SK-N-SH (cell line): ENCODE measurements at regions not wholly inside any gene's neighbourhood (a gene's known extent, or its start where the extent isn't known, plus 50 kb on each side); places are given as distances from the start of the nearest gene placed in this dataset.

Source experiments
- CTCF ChIA-PET: fragments of 300-600, 350-600 bp; formaldehyde crosslinking; extraction: SDS; loops from one replicate; lab custom pipeline; 2021; lab: Yijun Ruan, JAX
- POLR2A ChIA-PET: fragments of 350-600 bp; sonication (Branson Sonifier 250); formaldehyde crosslinking; extraction: SDS; loops from one replicate; lab custom pipeline; 2020; ENCODE audit warnings: antibody characterized with exemption, inconsistent platforms; lab: Yijun Ruan, JAX
- DNase-seq: peaks from one replicate; pipeline ENCODE4 v3.0.0; 2012
- H2AFZ ChIP-seq: fragments of 200-600 bp; sonication (generic); 2 replicates; pipeline ENCODE4 v1.8.1; 2016; ENCODE audit warnings: antibody characterized with exemption, mild to moderate bottlenecking, low read depth
- H3F3A ChIP-seq: fragments of 200-600 bp; sonication (generic); replicated peaks from 2 replicates; pipeline ENCODE3; 2016; ENCODE audit warnings: antibody characterized with exemption, mild to moderate bottlenecking; ENCODE audit not compliant: insufficient read depth
- H3K27ac ChIP-seq, 2 experiments: fragments of 200-500 bp in 1 of 2; fragments of 200-600 bp in 1 of 2; sonication (Bioruptor generic) in 1 of 2; sonication (generic), shearing (Covaris generic) in 1 of 2; 2 replicates each; pipeline versions ENCODE4 v1.5.1 to v1.6.1; 2014 to 2016; ENCODE audit warnings: low read depth in 2 of 2, inconsistent platforms in 1 of 2, low read length in 1 of 2, mild to moderate bottlenecking in 1 of 2, mixed read lengths in 1 of 2
- H3K27me3 ChIP-seq: fragments of 200-600 bp; sonication (generic), shearing (Covaris generic); 2 replicates; pipeline ENCODE4 v1.6.1; 2016; ENCODE audit warnings: mixed run types; ENCODE audit not compliant: insufficient read depth
- H3K36me3 ChIP-seq, 2 experiments: fragments of 200-500 bp in 1 of 2; fragments of 200-600 bp in 1 of 2; sonication (Bioruptor generic) in 1 of 2; sonication (generic) in 1 of 2; replicated peaks in 1 of 2; 2 replicates each; pipeline versions ENCODE3 to v1.5.1; 2014 to 2016; ENCODE audit warnings: low read length in 1 of 2, mild to moderate bottlenecking in 1 of 2; ENCODE audit not compliant: insufficient read depth in 2 of 2, control insufficient read depth in 1 of 2
- H3K4me1 ChIP-seq, 2 experiments: fragments of 200-500 bp in 1 of 2; fragments of 200-600 bp in 1 of 2; sonication (Bioruptor generic) in 1 of 2; sonication (generic), shearing (Covaris generic) in 1 of 2; 2 replicates each; pipeline versions ENCODE4 v1.5.1 to v1.6.1; 2014 to 2016; ENCODE audit warnings: low read depth in 1 of 2, low read length in 1 of 2, mixed run types in 1 of 2; ENCODE audit not compliant: insufficient read depth in 2 of 2, control insufficient read depth in 1 of 2
- H3K4me2 ChIP-seq: fragments of 200-600 bp; sonication (generic), shearing (Covaris generic); 2 replicates; pipeline ENCODE4 v1.6.1; 2017; ENCODE audit warnings: mixed run types
- H3K4me3 ChIP-seq, 2 experiments: fragments of 200-500 bp in 1 of 2; fragments of 200-600 bp in 1 of 2; sonication (Bioruptor generic) in 1 of 2; sonication (generic), shearing (Covaris generic) in 1 of 2; 2 replicates each; pipeline versions ENCODE4 v1.5.1 to v1.8.1; 2014 to 2016; ENCODE audit warnings: low read depth in 2 of 2, inconsistent platforms in 1 of 2, low read length in 1 of 2, mild to moderate bottlenecking in 1 of 2, mixed read lengths in 1 of 2, moderate library complexity in 1 of 2
- H3K79me2 ChIP-seq: fragments of 200-600 bp; sonication (generic); 2 replicates; pipeline ENCODE4 v1.8.1; 2017; ENCODE audit warnings: mild to moderate bottlenecking; ENCODE audit not compliant: insufficient read depth
- H3K9ac ChIP-seq: fragments of 200-600 bp; sonication (generic); 2 replicates; pipeline ENCODE4 v1.6.1; 2017; ENCODE audit warnings: mixed run types
- H3K9me2 ChIP-seq: fragments of 200-600 bp; sonication (generic); 2 replicates; pipeline ENCODE4 v1.6.1; 2017; ENCODE audit warnings: mixed run types
- H3K9me3 ChIP-seq: fragments of 200-600 bp; sonication (generic); 2 replicates; pipeline ENCODE4 v1.6.1; 2017; ENCODE audit warnings: mixed run types, mild to moderate bottlenecking, moderate library complexity
- H4K20me1 ChIP-seq: fragments of 200-600 bp; sonication (generic); 2 replicates; pipeline ENCODE4 v1.6.1; 2017; ENCODE audit warnings: mild to moderate bottlenecking, mixed run types; ENCODE audit not compliant: insufficient read depth
- ELF1 ChIP-seq: IDR thresholded peaks from 2 replicates; pipeline ENCODE4 v1.4.0; 2012
- EZH2phosphoT487 ChIP-seq: fragments of 200-600 bp; sonication (generic); IDR thresholded peaks from 2 replicates; pipeline ENCODE4 v1.6.1; 2017; ENCODE audit warnings: low read depth, mixed run types, mild to moderate bottlenecking, antibody characterized with exemption, moderate library complexity, borderline replicate concordance
- FOXJ3 ChIP-seq: sonication (generic); formaldehyde crosslinking; IDR thresholded peaks from 2 replicates; pipeline ENCODE4 v1.5.1; 2020; ENCODE audit warnings: mild to moderate bottlenecking, missing genetic modification reagents
- FOXM1 ChIP-seq: IDR thresholded peaks from 2 replicates; pipeline ENCODE4 v1.4.0; 2012; ENCODE audit warnings: low read depth, mild to moderate bottlenecking
- NRF1 ChIP-seq: IDR thresholded peaks from 2 replicates; pipeline ENCODE4 v1.6.1; 2012; ENCODE audit warnings: low read depth, mild to moderate bottlenecking, low read length
- POLR2AphosphoS5 ChIP-seq: IDR thresholded peaks from 2 replicates; pipeline ENCODE4 v1.6.1; 2012; ENCODE audit warnings: low read depth, low read length
- RAD21 ChIP-seq: IDR thresholded peaks from 2 replicates; pipeline ENCODE4 v1.6.1; 2012; ENCODE audit warnings: mild to moderate bottlenecking, low read length
- RCOR1 ChIP-seq: fragments of 150-350 bp; IDR thresholded peaks from 2 replicates; pipeline ENCODE4 v1.6.1; 2017; ENCODE audit warnings: antibody characterized with exemption, low read length
- RFX5 ChIP-seq: IDR thresholded peaks from 2 replicates; pipeline ENCODE4 v1.6.1; 2012; ENCODE audit warnings: mild to moderate bottlenecking, improper control_type of control experiment, low read length
- RXRA ChIP-seq: IDR thresholded peaks from 2 replicates; pipeline ENCODE4 v1.4.0; 2012; ENCODE audit warnings: low read depth, mild to moderate bottlenecking, borderline replicate concordance
- SIN3A ChIP-seq: IDR thresholded peaks from 2 replicates; pipeline ENCODE4 v1.6.1; 2012; ENCODE audit warnings: low read depth, mild to moderate bottlenecking, low read length, moderate library complexity, borderline replicate concordance
- SMC3 ChIP-seq: IDR thresholded peaks from 2 replicates; pipeline ENCODE4 v1.6.1; 2012; ENCODE audit warnings: low read depth, low read length, improper control_type of control experiment
- TAF1 ChIP-seq: IDR thresholded peaks from 2 replicates; pipeline ENCODE4 v1.6.1; 2012; ENCODE audit warnings: low read depth, mild to moderate bottlenecking, low read length, moderate library complexity, borderline replicate concordance
- TCF12 ChIP-seq: IDR thresholded peaks from 2 replicates; pipeline ENCODE4 v1.4.0; 2012
- YY1 ChIP-seq: IDR thresholded peaks from 2 replicates; pipeline ENCODE4 v1.4.0; 2012; ENCODE audit warnings: low read depth, mild to moderate bottlenecking
- WGBS: methylation state at CpG from one replicate; pipeline ENCODE4 v1.1.6; 2017; ENCODE audit warnings: low lambda C conversion rate; 5-methylcytosine and 5-hydroxymethylcytosine counted together
- TF ChIP-seq, protein P1 (sequence below): IDR thresholded peaks from 2 replicates; pipeline ENCODE4 v1.6.1; 2012; ENCODE audit warnings: mild to moderate bottlenecking, low read depth, low read length, moderate library complexity
- TF ChIP-seq, protein P2 (sequence below): IDR thresholded peaks from 2 replicates; pipeline ENCODE4 v1.4.0; 2012; ENCODE audit warnings: low read depth, borderline replicate concordance

DNA sequence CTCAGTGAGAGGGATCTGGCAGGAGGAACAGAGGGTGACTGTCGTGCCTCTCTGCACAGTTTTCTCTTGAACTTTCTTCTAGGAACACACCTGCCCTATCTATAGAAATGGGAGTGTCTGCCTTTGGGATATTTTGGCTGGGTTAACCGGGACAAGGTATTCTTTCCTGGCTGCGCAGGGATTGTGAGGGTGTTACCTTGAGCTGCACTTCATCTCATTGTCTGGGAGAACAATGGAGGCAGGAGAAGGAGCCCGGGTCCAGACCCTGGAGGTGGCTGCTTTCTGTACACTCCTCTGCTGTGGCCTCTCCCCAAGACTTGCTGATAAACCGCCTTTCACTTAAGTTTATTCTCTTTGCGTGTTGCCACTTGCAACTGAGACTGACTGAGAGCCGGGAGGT, 192.8 kb downstream of the TBXT start:
- no peak overlapping the region for H3K27ac ChIP-seq
- DNase-seq = no peak
- WGBS = 30% methylated on average over 7 of the region's 7 CpGs
- H2AFZ ChIP-seq = no peak overlapping the region
- H3K4me3 ChIP-seq = no peak overlapping the region
- POLR2A ChIA-PET = no interaction called here
- CTCF ChIA-PET = no interaction called here
- no peaks in the 10 kb centered on the region for H4K20me1 ChIP-seq
- H3K4me2 ChIP-seq = no peak overlapping the region
- no peaks in the 10 kb centered on the region for H3K9me2 ChIP-seq
- no peaks in the 10 kb centered on the region for H3F3A ChIP-seq
- H3K9ac ChIP-seq = no peak overlapping the region
- no peaks in the 10 kb centered on the region for H3K9me3 ChIP-seq
- TF ChIP-seq FOXJ3 (CRISPR knock-in tag) = no peak
- TF ChIP-seq TAF1 = no peak
- TF ChIP-seq RFX5 = no peak
- no peak for TF ChIP-seq SIN3A
- no peak for TF ChIP-seq POLR2AphosphoS5
- no peak for TF ChIP-seq YY1
- no peaks in the 10 kb centered on the region for H3K36me3 ChIP-seq
- no peaks in the 10 kb centered on the region; a peak in 1 of 4 replicates for H3K4me1 ChIP-seq
- no peaks in the 10 kb centered on the region for H3K27me3 ChIP-seq
- no peaks in the 10 kb centered on the region for H3K79me2 ChIP-seq

DNA sequence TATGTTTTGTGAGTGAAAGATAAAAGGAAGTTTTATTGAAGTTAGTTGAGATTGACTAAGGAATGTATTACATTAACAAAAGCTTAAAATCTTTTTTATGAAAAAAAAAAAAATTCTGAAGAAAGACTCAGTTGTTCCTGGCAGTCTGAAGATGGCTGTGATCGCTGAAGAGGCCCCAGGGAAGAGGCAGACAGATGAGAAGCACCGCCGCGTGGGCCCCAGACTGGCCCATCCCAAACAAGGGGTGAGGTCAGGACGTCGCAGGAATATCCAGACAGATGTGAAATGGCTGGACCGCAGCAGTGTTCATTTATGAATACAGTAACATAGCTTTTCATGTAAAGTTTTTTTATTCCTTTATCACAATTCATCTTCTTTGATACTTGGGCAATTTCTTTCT, 194.2 kb downstream of the TBXT start:
- no peaks in the 10 kb centered on the region for H3K9me2 ChIP-seq
- WGBS = 69% methylated on average over 7 of the region's 7 CpGs
- no peaks in the 10 kb centered on the region for H3K36me3 ChIP-seq
- H3K27ac ChIP-seq = no peak overlapping the region
- H3K9me3 ChIP-seq = no peaks in the 10 kb centered on the region
- H4K20me1 ChIP-seq = no peaks in the 10 kb centered on the region
- no peaks in the 10 kb centered on the region for H3K79me2 ChIP-seq
- H3K4me1 ChIP-seq = no peaks in the 10 kb centered on the region; a peak in 1 of 4 replicates
- no peak overlapping the region for H3K4me2 ChIP-seq
- ChIA-PET POLR2A (no interaction called here), CTCF (interaction anchor here (0.7 to 1.0 kb wide), 2 partner anchors 11 to 84 kb away, joined by 3 read pairs; no protein-coding TSS in a partner anchor)
- no peak overlapping the region for H3K9ac ChIP-seq
- no peaks in the 10 kb centered on the region for H3K27me3 ChIP-seq
- no peaks in the 10 kb centered on the region for H3F3A ChIP-seq
- no peak for DNase-seq
- no peak overlapping the region for H3K4me3 ChIP-seq
- no peak for TF ChIP-seq SMC3
- TF ChIP-seq EZH2phosphoT487 = no peak
- no peak overlapping the region for H2AFZ ChIP-seq

DNA sequence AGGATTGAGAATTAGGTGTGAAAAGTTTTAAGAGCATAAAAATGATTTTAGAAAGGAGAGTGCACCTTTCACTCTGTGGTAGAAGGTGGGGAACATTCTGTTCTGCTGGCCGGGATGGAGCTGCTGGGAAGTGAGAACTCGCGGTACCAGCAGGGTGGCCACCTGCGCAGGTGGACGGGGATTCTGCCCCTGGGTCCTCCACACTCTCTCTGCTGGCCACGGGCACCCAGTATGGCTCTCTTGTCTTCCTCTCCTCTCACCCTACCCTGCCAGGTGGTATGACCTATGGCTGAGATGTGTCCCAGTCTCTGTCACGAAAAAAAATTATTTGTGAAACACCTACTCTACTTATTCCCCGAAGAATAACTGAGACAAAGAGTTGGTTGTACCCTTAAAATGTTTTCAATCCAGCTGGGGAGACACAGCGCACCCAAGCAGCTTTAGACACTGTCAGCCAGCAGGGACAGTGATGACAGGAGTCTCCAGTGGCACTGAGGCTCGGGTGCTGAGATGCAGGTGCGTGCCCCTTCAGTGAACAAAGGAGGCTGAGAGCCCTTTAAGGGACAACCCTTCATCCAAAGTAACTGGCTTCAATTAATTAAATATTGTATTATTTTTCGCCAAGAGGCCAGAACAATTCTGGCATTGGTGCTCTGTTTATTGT, 195.4 kb downstream of the TBXT start:
- POLR2A ChIA-PET = no interaction called here
- 48% methylated on average over 12 of the region's 12 CpGs for WGBS
- no peak overlapping the region for H3K27ac ChIP-seq
- TF ChIP-seq RXRA (no peak), ELF1 (no peak), RAD21 (no peak), EZH2phosphoT487 (no peak), FOXM1 (no peak), RCOR1 (no peak), POLR2AphosphoS5 (no peak), TCF12 (no peak), NRF1 (no peak)
- TF ChIP-seq, protein P1, sequence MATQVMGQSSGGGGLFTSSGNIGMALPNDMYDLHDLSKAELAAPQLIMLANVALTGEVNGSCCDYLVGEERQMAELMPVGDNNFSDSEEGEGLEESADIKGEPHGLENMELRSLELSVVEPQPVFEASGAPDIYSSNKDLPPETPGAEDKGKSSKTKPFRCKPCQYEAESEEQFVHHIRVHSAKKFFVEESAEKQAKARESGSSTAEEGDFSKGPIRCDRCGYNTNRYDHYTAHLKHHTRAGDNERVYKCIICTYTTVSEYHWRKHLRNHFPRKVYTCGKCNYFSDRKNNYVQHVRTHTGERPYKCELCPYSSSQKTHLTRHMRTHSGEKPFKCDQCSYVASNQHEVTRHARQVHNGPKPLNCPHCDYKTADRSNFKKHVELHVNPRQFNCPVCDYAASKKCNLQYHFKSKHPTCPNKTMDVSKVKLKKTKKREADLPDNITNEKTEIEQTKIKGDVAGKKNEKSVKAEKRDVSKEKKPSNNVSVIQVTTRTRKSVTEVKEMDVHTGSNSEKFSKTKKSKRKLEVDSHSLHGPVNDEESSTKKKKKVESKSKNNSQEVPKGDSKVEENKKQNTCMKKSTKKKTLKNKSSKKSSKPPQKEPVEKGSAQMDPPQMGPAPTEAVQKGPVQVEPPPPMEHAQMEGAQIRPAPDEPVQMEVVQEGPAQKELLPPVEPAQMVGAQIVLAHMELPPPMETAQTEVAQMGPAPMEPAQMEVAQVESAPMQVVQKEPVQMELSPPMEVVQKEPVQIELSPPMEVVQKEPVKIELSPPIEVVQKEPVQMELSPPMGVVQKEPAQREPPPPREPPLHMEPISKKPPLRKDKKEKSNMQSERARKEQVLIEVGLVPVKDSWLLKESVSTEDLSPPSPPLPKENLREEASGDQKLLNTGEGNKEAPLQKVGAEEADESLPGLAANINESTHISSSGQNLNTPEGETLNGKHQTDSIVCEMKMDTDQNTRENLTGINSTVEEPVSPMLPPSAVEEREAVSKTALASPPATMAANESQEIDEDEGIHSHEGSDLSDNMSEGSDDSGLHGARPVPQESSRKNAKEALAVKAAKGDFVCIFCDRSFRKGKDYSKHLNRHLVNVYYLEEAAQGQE = no peak
- TF ChIP-seq, protein P2, sequence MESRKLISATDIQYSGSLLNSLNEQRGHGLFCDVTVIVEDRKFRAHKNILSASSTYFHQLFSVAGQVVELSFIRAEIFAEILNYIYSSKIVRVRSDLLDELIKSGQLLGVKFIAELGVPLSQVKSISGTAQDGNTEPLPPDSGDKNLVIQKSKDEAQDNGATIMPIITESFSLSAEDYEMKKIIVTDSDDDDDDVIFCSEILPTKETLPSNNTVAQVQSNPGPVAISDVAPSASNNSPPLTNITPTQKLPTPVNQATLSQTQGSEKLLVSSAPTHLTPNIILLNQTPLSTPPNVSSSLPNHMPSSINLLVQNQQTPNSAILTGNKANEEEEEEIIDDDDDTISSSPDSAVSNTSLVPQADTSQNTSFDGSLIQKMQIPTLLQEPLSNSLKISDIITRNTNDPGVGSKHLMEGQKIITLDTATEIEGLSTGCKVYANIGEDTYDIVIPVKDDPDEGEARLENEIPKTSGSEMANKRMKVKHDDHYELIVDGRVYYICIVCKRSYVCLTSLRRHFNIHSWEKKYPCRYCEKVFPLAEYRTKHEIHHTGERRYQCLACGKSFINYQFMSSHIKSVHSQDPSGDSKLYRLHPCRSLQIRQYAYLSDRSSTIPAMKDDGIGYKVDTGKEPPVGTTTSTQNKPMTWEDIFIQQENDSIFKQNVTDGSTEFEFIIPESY = no peak

More for the DNA sequence above, 195.4 kb downstream of the TBXT start:
- Histone ChIP-seq H3K27me3 (no peaks in the 10 kb centered on the region), H3F3A (no peaks in the 10 kb centered on the region), H3K4me1 (no peaks in the 10 kb centered on the region; a peak in 1 of 4 replicates), H3K9me2 (no peaks in the 10 kb centered on the region), H3K4me2 (no peak overlapping the region), H3K9me3 (no peaks in the 10 kb centered on the region), H3K79me2 (no peaks in the 10 kb centered on the region), H3K9ac (no peak overlapping the region), H3K36me3 (no peaks in the 10 kb centered on the region), H4K20me1 (no peaks in the 10 kb centered on the region), H3K4me3 (no peak overlapping the region), H2AFZ (no peak overlapping the region)
- DNase-seq = no peak
- CTCF ChIA-PET = interaction anchor here (1.0 to 1.4 kb wide), 2 partner anchors 17 to 126 kb away, joined by 3 read pairs; no protein-coding TSS in a partner anchor
